Myocyte (in vitro differentiated cells): ENCODE measurements at regions not wholly inside any gene's neighbourhood (a gene's known extent, or its start where the extent isn't known, plus 50 kb on each side); places are given as distances from the start of the nearest gene placed in this dataset.
"Not testable (repeated sequence)": the region's sequence is repeated elsewhere in the genome, so short reads cannot be mapped to it uniquely, and the experiment has no call there.

Experiments
- DNase-seq: peaks from one replicate; pipeline ENCODE4 v3.0.0-alpha.2; 2012; ENCODE audit warnings: low read depth

DNA sequence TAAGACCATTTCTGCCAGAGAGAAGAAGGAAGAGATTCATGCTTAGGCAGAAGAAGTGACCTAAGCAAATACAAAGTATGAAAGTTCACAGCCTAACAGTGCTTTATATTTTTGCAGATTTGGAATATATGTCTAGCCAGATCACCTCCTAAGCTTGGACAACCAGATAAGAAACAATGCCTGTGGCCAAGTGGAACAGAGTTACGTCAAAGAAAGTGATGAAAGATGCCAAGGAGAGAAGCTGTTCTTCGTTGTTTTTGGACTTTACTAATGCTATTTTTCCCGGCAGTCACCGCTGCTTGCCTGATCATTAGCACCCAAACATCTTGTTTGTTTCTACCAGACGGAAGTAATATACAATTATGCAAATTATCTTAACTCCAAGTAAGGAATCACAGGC lies 489.2 kb upstream of the C1orf87 start:
- DNase-seq = no peak

DNA sequence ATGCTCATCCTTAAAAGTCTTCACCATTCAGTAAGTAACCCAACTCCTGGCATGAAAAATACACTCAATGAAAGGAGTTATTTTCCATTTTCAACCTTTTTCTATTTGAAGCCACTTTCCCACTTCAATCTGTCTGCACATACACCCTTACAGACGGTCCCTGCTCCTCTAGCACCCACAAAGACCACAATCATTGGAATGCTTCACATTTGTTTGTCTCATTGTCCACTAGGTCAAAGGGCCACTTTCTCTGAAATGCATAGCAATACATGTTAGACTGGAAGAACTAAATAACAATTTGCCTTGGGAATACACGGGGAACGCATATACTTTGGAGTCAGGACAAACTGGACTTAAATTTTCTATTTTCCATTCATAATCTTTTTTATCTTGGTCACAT lies 487.1 kb upstream of the C1orf87 start:
- peak; percentile 26 for DNase-seq

- DNase-seq = no peak
These were observed 484.7 kb upstream of the C1orf87 start for GRCh38 chr1:60558236-60558635.

DNA sequence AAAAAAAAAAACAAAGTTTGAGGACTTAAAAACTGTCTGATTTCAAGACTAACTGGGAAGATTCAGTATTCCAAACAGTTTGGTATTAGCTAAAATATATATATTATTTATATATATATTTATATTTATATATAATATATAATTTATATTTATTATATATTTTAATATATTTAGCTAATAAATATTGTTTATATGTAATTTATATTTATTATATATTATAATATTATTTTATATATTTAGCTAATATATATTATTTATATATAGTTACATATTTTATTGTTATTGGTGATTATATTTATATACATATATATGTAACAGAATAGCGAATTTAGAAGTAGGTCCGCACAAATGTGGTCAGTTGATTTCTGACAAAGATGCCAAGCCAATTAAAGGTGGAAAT lies 480.2 kb upstream of the C1orf87 start:
- DNase-seq = no peak

GRCh38 chr1:60547821-60548220 lies 474.3 kb upstream of the C1orf87 start:
- DNase-seq = no peak

GRCh38 chr1:60541831-60542532 lies 468.4 kb upstream of the C1orf87 start:
- DNase-seq = no peak

- DNase-seq = no peak
These were observed 466.6 kb upstream of the C1orf87 start for GRCh38 chr1:60540141-60540540.

GRCh38 chr1:60535713-60536112 lies 462.1 kb upstream of the C1orf87 start:
- DNase-seq = no peak

- peak; percentile 52 for DNase-seq
These were observed 454.0 kb upstream of the C1orf87 start for GRCh38 chr1:60527567-60527966.

DNA sequence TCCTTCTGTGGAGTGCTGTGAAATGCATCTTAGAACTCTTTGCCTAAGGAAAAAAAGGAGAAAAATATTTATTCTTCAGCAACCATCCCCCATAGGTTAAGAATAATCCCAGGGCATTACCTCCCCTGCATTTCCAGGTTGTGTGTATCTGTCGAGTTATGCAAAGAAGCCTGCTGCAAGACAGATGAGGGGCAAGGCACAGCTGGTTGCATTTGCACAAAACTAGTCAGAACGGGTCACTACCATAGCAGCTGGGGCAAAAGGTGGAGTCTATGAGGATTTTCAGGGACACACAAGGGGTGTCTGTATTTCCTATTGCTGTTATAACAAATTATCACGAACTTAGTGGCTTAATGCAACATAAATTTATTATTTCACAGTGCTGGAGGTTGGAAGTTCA lies 443.4 kb upstream of the C1orf87 start:
- DNase-seq = no peak

- peak; percentile 7 for DNase-seq
These were observed 436.6 kb upstream of the C1orf87 start for GRCh38 chr1:60510162-60510561.

- DNase-seq = peak; percentile 10
These were observed 430.8 kb upstream of the C1orf87 start for GRCh38 chr1:60504206-60504840.

DNA sequence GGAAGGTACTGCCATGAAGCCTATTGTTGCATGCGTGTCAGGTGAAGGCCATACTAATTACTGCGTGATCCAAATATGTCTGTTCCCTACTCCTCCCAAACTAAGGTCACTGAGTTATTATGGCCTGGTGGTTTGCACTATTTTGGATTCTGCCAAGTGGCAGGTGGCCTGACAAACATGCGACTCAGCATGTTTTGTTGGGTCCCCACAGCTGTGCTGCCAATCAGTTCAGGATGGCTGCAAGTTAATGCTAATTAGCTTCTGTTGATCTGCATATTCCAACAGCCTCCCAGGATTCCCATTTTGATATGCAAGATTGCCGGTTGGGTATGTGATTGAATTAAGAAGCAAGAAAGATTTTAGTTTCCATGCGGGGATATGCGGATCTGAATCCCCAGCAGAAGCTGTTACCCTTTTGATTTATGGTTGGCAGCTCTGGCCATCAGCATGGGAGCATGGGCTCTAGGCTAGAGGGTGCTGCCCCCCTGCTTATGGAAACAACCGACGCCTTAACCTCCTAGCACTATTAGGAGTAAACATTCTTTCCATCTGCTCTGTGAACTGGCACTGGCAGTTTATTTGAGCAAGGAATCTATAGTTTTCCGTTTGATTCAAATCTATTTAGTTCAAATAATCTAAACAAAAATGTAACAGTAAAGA lies 429.8 kb upstream of the C1orf87 start:
- DNase-seq = peak; percentile 96

- DNase-seq = peak; percentile 4
These were observed 428.9 kb upstream of the C1orf87 start for GRCh38 chr1:60502506-60502905.

DNA sequence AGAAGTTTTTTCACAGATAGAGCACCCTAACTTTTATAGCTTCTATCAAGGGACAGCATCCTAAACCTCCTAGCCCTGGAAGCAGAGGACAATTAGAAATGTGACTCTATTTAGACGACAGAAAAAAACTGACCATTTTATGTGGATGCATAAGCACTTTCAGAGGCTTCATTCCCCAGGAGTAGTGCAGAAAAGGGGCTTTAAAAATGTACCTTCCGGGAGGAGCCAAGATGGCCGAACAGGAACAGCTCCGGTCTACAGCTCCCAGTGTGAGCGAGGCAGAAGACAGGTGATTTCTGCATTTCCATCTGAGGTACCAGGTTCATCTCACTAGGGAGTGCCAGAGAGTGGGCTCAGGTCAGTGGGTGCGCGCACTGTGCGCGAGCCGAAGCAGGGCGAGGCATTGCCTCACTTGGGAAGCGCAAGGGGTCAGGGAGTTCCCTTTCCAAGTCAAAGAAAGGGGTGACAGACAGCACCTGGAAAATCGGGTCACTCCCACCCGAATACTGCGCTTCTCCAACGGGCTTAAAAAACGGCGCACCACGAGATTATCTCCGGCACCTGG lies 416.4 kb upstream of the C1orf87 start:
- DNase-seq = not testable (repeated sequence)

DNA sequence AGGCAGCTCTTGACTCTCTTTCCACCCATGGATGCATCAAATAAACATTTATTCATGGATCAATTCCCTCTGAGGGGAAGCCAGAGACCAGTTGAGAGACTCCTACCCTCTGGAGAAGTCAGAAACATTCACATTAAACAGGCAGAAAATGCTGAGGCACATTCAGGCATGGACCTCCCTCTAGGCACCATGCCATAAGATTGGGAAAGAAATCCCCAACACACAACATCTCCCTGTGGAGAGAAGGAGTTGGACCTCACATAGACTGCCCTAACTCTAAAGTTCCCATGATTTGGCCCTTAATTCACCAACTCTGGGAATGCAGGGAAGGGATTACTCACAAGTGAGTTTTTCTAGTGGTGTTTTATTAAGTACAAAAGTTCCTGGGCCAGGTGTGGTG lies 415.3 kb upstream of the C1orf87 start:
- DNase-seq = no peak

- DNase-seq = no peak
These were observed 414.2 kb upstream of the C1orf87 start for GRCh38 chr1:60487565-60488345.

DNA sequence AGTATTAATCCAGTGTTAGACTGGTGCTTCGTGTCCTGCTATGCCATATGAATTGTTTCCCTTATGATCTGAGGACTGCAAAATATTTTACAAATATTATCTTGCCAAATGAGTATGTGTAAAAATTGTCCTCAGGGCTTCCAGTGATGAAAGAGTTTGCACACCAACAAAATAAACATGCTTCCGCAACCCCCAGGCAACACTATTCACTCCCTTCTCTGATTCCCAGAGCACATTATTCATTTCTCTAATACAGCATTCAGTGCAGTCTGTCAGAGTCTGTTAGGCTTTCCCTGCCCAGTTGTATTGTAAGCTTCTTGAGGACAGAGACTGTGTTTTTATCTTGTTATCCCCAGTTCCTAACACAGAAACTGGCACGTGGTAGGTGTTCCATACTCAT lies 409.9 kb upstream of the C1orf87 start:
- no peak for DNase-seq

DNA sequence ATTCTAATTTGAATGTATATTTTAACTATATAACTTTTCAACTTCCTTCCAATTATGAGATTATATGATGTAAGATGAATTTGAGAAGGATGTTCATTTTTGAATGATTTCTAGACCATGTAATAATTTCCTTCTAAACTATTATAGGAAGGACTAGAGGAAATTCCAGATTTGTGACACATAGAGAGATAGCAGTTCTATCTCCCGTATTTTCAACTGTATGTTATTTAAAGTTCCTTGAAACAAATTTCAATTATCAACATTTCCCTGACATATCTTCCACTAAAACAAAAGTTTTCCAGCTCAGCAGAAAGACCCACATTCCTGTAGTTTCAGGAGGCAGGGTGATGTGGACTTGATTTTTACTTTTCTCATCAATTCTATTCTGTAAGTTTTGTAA lies 396.7 kb upstream of the C1orf87 start:
- no peak for DNase-seq

- no peak for DNase-seq
These were observed 390.2 kb upstream of the C1orf87 start for GRCh38 chr1:60463786-60464185.

- no peak for DNase-seq
These were observed 389.6 kb upstream of the C1orf87 start for GRCh38 chr1:60463146-60463545.
